ENCODE measurements at regions not wholly inside any gene's neighbourhood (a gene's known extent, or its start where the extent isn't known, plus 50 kb on each side); places are given as distances from the start of the nearest gene placed in this dataset.
A peak's percentile ranks its signal among the peaks of the same experiment; 100 is the strongest.

DNA sequence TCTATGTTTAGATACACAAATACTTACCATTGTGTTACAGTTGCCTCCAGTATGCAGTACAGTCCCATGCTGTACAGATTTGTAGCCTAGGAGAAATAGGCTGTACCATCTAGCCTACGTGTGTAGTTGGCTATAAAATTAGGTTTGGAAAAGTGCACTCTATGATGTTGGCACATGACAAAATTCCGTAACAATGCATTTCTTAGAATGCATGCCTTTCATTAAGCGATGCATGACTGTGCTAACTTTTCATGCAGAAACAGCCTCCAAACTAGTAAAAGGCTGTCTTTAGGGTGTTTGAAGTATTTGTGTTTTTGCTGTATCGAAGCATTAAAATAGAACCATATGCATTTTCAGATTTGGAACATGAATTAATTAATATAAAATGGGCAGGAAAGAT is 157.9 kb downstream of the RMI1 start:
- Histone ChIP-seq H3K27ac (no peak overlapping the region), H3K79me2 (no peaks in the 10 kb centered on the region), H3K27me3 (peaks cover 51% of the 10 kb centered on the region), H2AFZ (no peak overlapping the region), H4K20me1 (ENCODE audit: insufficient read depth, poor library complexity, severe bottlenecking) (no peaks in the 10 kb centered on the region), H3K36me3 (replicated peaks; ENCODE audit: insufficient read depth, low read depth) (no peaks in the 10 kb centered on the region), H3K9me2 (replicated peaks; ENCODE audit: insufficient read depth) (no peaks in the 10 kb centered on the region), H3K4me2 (no peak overlapping the region), H3K4me1 (ENCODE audit: insufficient read depth) (peaks cover 11% of the 10 kb centered on the region), H3K9me3 (ENCODE audit: low read depth) (no peaks in the 10 kb centered on the region), H3K4me3 (no peak overlapping the region)
- 90% methylated on average over 4 of the region's 4 CpGs for WGBS (ENCODE audit: low lambda C conversion rate, missing lambda C conversion rate)
- no peak for TF ChIP-seq EZH2phosphoT487 (IDR thresholded peaks at IDR 0.05; ENCODE audit: low read depth, severe bottlenecking, unreplicated experiment)
- TF ChIP-seq, protein P1, sequence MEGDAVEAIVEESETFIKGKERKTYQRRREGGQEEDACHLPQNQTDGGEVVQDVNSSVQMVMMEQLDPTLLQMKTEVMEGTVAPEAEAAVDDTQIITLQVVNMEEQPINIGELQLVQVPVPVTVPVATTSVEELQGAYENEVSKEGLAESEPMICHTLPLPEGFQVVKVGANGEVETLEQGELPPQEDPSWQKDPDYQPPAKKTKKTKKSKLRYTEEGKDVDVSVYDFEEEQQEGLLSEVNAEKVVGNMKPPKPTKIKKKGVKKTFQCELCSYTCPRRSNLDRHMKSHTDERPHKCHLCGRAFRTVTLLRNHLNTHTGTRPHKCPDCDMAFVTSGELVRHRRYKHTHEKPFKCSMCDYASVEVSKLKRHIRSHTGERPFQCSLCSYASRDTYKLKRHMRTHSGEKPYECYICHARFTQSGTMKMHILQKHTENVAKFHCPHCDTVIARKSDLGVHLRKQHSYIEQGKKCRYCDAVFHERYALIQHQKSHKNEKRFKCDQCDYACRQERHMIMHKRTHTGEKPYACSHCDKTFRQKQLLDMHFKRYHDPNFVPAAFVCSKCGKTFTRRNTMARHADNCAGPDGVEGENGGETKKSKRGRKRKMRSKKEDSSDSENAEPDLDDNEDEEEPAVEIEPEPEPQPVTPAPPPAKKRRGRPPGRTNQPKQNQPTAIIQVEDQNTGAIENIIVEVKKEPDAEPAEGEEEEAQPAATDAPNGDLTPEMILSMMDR (IDR thresholded peaks at IDR 0.05; ENCODE audit: poor library complexity): no peak
- TF ChIP-seq EZH2 (IDR thresholded peaks at IDR 0.05; ENCODE audit: borderline replicate concordance): no peak
- no peak for DNase-seq (ENCODE audit: low spot score)

DNA sequence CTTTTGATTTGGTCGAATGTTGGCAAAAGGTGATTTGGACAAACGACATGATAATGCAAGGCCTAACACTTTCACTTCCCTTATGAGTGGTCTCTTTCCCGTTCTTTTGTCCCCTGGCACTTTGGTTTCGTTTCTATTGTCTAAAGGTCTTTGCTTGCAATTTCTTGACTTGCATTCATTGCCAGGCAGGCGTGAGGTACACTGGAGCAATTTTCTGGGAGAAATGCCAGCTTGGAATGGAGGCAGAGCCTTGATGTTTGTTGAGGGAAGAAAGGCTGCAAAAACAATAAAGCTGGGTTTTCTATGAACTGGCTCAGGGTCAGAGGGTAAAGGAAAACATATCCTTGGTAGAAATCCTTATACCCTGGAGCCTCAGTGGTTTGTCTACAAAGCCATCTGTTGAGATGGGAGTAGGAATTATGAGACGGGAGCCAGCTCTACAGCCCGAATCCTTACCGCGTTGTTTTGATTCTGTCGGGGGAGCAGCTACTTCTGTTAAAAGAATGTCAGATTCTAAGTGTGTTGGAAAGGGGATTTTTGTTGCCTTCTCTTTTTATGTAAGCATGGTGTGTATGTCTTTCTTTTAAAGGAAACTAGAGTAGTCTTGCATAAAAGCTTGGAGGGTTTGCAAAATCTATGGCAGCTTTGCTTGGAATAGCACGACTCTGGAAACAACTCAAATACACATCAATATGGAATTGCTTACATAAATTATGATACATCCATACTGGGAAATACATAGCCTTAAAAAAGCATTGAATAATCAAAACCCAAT is 158.9 kb downstream of the RMI1 start:
- Histone ChIP-seq H3K27me3 (peaks cover 57% of the 10 kb centered on the region), H3K4me3 (no peak overlapping the region), H3K36me3 (replicated peaks; ENCODE audit: insufficient read depth, low read depth) (no peaks in the 10 kb centered on the region), H3K4me2 (peak overlapping the region; percentile 46), H2AFZ (peak overlapping the region; percentile 4), H3K9me3 (ENCODE audit: low read depth) (no peaks in the 10 kb centered on the region), H4K20me1 (ENCODE audit: insufficient read depth, poor library complexity, severe bottlenecking) (no peaks in the 10 kb centered on the region), H3K9me2 (replicated peaks; ENCODE audit: insufficient read depth) (no peaks in the 10 kb centered on the region), H3K27ac (no peak overlapping the region), H3K79me2 (no peaks in the 10 kb centered on the region), H3K4me1 (ENCODE audit: insufficient read depth) (peaks cover 11% of the 10 kb centered on the region)
- WGBS (ENCODE audit: low lambda C conversion rate, missing lambda C conversion rate): 66% methylated on average over 11 of the region's 11 CpGs
- peak; percentile 21 for DNase-seq (ENCODE audit: low spot score)
- TF ChIP-seq, protein P1 (IDR thresholded peaks at IDR 0.05; ENCODE audit: poor library complexity): no peak
- TF ChIP-seq EZH2phosphoT487 (IDR thresholded peaks at IDR 0.05; ENCODE audit: low read depth, severe bottlenecking, unreplicated experiment) (no peak), EZH2 (IDR thresholded peaks at IDR 0.05; ENCODE audit: borderline replicate concordance) (no peak)

GRCh38 chr9:84140535-84141101 is 160.0 kb downstream of the RMI1 start:
- DNase-seq (ENCODE audit: low spot score): peak; percentile 18
- Histone ChIP-seq H3K36me3 (replicated peaks; ENCODE audit: insufficient read depth, low read depth) (no peaks in the 10 kb centered on the region), H3K9me3 (ENCODE audit: low read depth) (no peaks in the 10 kb centered on the region), H4K20me1 (ENCODE audit: insufficient read depth, poor library complexity, severe bottlenecking) (no peaks in the 10 kb centered on the region), H3K79me2 (no peaks in the 10 kb centered on the region), H3K4me1 (ENCODE audit: insufficient read depth) (peaks cover 11% of the 10 kb centered on the region), H3K9me2 (replicated peaks; ENCODE audit: insufficient read depth) (no peaks in the 10 kb centered on the region), H3K4me3 (peak overlapping the region; percentile 19), H3K27ac (no peak overlapping the region), H3K27me3 (peaks cover 57% of the 10 kb centered on the region), H3K4me2 (peak overlapping the region; percentile 97), H2AFZ (peak overlapping the region; percentile 90)
- TF ChIP-seq EZH2 (IDR thresholded peaks at IDR 0.05; ENCODE audit: borderline replicate concordance) (peak; percentile 81), EZH2phosphoT487 (IDR thresholded peaks at IDR 0.05; ENCODE audit: low read depth, severe bottlenecking, unreplicated experiment) (peak; percentile 42)
- TF ChIP-seq, protein P1 (IDR thresholded peaks at IDR 0.05; ENCODE audit: poor library complexity): no peak
- WGBS (ENCODE audit: low lambda C conversion rate, missing lambda C conversion rate): 3% methylated on average over 41 of the region's 41 CpGs

Measured in hepatocyte (in vitro differentiated cells).